GM19351 (cell line): ENCODE measurements at regions not wholly inside any gene's neighbourhood (a gene's known extent, or its start where the extent isn't known, plus 50 kb on each side); places are given as distances from the start of the nearest gene placed in this dataset.
"Not testable (repeated sequence)": the region's sequence is repeated elsewhere in the genome, so short reads cannot be mapped to it uniquely, and the experiment has no call there.

ENCODE experiments used
- ATAC-seq: cut with Tn5 transposase; IDR thresholded peaks from one replicate; pipeline ENCODE4 v1.9.1; 2021; ENCODE audit warnings: mild to moderate bottlenecking, moderate library complexity; ENCODE audit not compliant: unreplicated experiment

DNA sequence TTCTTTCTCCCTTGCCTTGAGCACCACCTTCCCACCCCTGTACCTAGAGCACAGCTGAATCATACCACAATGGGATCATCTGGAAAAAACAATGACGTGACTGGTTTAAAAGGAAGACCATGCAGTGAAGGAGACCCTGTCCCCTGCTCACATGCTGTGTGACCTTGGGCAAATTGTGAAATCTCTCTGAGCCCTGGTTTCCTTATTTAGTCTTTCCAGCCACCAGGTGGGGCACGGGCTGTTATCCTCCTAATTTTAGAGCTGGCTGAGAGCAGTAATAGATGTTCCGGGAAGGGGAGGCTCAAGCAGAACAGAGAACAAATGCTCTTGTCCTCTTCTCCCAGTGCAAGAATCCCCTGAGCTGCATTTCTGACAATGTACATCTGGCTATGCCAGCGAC lies 198.3 kb downstream of the RPS24 start:
- ATAC-seq = no peak

DNA sequence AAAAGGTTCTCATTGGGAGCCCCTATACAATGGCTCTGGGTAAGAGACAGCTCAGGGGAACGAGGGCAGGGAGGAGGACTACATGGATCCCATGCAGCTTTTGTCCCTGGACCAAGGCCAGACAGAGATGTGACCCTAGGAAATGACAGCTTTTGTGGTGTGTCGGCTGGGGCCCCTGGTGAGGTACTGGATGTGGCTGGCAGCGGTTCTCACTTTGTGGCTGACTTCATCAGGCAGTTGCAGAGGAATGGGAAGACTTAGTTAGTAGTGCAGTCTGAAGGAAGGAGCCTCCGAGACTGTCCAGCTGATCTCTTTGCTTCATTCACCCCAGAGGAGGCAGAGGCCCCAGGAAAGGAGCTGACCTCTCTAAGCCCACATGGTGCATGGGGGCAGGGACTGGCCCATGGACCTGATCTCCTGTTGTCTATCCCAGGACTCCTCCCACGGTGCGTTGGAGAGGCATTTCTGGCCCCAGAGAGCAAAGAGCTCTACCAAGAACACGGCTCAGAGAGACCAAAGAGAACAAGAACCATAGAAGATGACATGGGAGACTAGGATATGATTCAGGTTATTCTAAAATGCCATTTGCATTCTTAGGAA lies 202.9 kb downstream of the RPS24 start:
- no peak for ATAC-seq

DNA sequence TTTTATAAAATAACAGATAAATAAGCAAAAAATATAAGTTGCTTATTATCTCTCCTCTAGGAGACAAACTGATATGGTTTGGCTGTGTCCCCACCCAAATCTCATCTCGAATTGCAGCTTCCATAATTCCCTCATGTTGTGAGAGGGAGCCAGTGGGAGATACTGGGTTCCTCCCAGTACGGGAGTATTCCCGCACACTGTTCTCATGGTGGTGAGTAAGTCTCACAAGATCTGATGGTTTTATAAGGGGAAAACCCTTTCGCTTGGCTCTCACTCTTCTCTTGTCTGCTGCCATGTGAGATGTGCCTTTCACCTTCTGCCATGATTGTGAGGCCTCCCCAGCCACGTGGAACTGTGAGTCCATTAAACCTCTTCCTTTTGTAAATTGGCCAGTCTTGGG lies 204.3 kb downstream of the RPS24 start:
- not testable (repeated sequence) for ATAC-seq

DNA sequence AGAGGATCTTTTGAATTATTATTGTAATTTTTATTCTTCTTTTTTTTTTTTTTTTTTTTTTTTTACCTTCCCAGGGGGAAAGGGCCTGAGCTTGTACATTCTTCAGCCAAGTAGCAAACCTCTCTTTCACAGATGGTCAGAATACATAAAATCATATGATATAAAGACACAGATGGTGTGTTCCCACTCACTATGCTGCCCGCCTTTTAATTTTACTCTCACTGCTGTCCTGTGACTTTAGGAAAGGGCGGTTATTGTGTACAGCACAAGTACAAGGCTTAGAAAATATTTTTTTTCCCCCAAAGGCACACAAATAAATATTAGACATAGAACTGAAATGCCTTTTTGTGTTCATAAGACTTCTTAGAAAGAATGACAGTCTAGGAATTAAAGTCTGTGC lies 213.6 kb downstream of the RPS24 start:
- no peak for ATAC-seq

DNA sequence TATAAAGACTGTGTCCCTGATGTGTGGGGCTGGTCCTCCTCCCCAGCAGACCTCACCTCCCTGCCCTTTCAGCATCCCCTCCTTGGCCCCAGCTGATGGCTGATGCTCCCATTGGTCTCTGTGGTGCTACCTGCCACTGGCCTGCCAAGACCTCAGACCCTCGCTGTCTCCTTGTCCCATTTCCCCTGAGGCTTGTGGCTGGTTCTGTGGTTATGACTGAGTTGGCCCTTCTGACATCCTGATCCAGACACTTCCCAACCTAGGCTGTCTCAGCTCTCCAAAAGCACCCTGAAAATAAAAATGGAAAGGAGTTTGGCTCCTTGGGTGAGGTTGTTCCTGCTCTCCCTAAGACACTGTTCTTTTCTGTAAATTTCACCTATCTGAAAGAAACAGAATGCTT lies 214.2 kb downstream of the RPS24 start:
- ATAC-seq = no peak

DNA sequence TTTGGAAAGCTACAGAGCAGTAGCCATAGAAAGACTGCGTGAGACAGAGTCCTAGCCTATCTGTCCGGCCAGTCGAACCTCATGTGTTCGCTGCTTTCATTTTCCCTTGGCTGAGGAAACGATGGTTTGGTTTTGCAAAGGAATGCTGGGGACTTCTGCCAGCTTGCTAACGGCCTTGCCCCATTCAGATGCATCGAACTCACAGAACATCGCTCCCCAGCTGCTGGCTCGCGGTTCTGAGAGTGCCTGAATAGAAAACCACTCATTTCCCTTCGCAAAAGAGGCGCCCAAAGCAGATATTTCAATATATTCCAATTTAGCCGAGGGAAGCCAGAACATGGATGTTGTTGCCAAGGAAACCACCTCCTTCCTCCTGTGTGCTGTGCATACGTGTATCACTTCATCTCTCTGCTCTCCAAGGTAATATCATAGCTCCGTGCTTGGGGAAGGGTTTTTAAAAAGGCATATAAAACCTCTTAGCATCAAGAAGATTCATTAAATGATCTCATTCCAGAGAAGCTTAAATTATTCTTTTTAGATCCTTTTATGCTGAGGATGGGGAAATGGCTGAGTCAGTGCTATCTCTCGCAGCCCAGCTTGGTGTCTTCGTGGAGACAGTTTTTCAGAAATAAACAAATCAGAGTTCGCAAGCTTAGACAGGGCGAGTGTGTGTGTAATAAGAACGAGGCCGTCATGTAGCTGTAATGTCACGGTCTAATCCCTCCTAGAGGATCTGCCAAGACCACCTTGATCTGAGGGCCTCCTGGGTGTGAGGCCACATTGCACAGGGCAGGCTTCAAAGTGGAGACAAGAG lies 215.2 kb downstream of the RPS24 start:
- ATAC-seq = no peak

DNA sequence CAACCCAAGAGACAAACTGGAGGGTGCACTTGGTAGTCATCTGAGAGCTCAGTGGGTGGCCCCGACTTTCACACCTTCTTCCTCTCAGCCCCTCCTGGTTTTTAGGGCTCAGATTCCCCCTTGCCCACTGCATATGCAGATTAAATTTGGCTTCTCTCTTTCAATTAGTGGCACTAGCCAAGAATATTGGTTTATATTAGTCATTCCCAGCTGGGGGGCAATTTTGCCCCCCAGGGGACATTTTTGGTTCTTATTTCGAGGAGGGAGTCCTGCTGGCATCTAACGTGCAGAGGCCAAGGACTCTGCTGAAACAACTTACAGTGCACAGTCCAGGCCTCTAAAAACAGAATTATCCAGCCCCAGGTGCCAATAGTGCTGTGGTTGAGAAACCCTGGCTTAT lies 216.0 kb downstream of the RPS24 start:
- no peak for ATAC-seq

DNA sequence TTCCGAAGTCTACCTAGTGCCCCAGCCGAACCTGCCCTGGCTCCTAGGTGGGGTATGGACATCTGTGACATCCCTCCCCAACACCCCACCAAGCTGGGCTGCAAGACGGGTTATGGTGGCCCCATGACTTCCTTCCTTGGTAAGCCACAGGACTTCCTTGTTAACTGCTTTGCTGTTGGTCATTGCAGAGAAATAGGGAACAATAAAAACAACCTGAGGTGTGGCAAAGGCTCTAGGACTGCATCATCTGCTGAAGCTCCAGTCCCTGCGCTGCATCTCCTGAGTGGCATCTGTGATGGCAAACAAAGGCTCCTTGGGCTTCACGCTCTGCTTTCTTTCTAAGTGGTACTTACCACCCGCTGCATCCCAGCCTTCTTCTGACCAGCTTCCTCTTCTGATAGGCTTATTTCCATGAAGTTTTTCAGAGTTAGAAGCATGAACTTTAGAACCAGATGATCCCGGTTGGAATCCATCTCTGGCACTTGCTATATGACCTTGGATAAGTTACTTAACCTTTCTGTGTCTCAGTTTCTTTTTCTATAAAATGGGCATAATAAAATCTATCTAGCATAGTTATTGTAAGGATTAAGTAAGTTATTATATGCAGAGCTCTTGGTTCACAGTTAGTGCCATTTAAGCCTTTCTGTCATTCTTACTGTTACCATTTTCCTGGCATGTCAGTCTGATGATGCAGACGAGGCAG lies 216.8 kb downstream of the RPS24 start:
- no peak for ATAC-seq

DNA sequence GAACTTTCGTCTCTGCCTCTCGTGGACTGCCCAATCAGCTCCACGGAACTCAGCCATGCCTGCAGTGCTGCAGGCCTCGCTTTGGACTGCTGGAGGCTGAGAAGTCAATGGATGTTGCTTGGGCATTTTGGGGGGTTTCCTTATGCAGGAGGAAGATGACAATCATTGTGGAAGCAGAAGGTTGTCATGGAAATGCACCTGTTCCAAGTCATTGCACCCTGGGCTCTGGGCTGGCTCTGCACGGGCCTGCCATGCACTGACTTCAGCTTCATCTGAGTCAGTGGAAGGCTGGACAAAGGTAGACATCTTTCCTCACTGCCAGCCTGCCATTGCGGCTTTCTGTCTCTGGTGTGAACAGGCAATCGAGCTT lies 217.3 kb downstream of the RPS24 start:
- ATAC-seq = no peak

DNA sequence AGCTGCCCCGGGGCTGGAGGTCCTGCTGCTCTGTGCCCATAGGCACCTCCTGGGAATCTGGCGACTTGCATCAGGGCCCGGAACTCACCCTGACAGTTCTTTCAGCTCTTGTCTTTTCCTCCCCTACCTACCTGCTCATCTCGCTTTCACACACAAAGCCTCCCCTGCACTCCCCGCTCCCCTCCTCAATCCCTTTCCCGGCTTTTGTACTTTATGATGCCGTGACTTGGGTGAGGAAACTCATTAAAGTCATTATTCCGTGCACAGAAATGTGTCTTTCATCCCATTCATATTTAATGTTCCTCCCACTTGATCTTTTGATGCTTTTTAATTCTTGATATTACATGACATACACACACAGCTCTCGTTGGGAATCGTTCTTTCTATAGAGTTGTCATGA lies 218.6 kb downstream of the RPS24 start:
- ATAC-seq = no peak

DNA sequence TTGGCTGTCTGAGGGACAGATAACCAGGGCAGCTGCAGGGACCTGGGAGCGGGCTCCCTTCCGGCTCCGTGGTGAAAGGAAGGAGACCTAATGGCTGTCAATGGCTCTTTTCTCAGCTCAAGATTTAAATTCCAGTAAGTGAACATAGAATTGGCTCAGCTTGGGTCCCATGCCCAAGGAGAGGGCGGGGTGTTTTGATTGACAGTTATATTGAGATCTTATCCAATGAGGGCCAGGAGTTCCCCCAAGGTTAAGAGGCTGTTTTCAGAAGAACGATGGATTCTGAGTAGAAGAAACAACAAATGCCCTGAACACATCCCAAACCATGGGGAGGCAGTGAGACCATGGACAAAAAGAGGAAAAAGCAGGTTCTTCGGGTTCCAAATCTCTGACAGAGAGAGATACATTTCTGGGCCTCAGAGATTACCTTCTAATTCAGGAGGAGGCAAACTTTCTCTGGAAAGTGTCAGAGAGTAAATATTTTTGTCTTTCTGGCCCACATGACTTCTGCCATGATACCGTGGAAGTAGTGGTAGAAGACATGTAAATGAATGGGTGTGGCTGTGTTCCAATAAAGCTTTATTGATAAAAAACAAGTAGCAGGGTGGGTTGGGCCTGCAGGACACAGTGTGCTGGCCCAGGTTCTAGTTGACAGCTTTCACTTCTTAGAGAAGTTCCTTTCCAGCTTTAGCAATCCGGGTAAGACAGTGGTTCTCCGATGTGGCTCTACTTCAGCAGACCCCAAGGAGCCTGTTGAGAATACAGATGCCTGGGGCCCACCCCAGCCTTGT lies 219.6 kb downstream of the RPS24 start:
- ATAC-seq = no peak

DNA sequence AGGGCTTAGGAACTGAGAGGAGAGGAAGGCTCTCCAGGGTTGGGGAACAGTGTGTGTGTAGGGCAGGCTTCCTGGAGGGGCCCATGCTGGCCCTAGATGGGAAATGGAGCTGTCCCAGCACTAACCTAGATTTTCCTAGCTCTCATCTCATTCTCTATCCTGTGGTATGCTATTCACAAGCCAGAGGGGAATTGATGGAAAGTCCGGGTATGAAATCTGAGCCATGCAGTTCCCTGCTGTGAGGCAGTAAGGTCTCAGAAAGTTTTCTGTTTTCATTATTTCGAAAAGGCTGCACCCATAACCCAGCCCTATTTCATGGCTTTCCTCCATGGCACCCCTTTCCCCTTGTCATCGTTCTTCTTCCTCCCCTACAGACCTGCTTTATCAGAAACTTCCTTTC lies 220.3 kb downstream of the RPS24 start:
- ATAC-seq = no peak

DNA sequence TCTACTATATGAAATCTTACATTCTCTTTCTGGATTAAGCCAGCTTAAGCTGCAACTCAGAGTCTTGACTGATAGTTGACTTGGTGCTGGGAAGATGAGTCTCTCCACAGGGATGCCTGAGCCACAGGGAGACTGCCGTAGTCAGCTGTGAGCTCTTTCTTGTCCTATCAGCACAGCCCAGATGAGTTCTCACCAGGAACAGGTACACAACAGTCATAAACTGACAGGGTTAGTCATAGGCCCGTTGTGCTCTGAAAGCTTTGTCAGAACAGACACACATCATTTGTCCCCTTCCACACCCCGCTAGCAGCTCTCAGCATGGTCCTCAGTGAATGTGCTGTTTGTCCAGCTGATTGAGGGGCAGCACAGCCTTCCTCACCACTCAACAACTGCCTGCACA lies 221.6 kb downstream of the RPS24 start:
- ATAC-seq = no peak

DNA sequence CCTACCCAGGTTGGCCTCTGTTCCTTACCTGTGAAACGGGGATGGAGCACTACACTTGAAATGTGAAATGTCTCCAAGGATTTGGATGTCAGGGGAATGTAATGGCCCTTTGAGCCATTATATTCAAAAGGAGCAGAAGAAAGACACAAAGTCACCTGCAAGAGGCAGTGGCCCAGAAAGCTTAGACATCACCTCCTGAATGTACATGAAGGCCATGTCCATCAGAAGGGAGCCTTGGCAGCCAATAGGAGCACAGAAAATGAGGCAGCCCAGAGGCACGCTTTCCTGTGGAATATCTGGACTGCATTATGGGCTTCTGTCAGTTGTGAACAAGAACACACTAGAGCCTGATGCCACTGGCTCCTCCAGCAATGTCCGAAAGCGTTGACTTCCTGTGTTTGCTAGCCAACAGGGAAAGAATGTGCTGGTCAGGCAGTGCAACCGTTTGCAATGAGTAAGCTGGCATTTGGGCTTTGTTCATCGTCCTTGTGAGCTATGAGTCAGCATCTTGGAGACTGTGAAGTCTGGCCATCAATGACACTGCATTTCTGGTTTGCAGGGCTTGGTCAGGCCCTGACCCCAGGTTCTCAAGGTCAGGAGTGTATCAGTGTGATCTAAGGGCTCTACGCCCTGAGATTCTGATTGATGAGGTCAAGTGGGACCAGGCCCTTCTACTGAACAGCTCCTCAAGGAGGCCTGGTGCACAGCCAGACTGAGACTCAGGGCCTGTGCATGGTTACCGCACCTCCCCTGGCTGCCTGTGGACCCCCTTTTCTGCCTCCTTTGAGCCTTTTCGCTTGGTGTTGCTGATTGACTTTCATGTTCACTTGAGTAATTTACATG lies 222.4 kb downstream of the RPS24 start:
- no peak for ATAC-seq

DNA sequence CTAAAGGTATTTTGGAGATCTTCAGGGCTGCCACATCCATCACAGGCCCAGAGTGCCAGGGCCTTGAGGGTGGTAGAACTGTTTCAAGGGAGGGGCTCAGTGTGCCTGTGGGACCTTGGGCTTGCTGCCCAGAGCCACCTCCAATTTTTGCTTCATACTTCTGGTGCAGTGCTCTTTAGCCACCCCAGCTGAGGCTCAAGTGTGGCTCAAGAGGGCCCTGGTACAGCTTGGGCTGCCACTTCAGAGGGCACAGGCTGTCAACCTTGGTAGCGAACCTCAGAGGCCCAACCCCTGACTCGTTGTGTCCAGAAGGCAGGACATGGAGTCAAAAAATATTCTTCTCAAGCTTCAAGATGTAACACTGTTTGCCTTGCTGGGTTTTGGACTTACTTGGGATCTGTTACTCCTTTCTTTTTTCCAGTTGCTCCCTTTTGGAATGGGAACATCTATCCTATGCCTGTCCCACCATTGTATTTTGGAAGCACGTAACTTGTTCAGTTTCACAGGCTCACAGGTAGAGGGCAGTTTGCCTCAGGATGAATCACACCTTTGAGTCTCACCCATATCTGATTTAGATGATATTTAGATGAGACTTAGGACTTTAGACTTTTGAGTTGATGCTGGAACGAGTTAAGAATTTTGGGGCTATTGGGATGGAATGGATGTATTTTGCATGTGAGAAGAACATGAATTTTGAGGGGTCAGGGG lies 224.8 kb downstream of the RPS24 start:
- no peak for ATAC-seq

DNA sequence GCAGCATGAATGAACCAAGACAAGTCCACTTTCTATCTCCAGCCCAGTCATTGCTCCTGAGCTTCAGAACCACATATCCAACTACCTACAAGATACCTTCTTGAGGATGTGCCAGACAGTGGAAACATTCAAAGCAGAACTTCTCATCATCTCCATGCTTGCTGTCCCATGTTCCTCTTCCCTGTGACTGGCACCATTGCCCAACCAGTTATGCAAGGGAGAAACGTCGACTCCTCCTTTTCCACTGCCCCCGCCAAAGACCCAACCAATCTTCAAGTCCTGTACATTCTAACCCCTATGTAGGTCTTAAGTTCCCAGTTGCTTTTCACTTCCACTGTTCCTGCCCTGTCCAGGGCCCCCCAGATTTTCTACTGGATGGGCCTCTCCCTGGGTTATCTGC lies 225.7 kb downstream of the RPS24 start:
- ATAC-seq = no peak

DNA sequence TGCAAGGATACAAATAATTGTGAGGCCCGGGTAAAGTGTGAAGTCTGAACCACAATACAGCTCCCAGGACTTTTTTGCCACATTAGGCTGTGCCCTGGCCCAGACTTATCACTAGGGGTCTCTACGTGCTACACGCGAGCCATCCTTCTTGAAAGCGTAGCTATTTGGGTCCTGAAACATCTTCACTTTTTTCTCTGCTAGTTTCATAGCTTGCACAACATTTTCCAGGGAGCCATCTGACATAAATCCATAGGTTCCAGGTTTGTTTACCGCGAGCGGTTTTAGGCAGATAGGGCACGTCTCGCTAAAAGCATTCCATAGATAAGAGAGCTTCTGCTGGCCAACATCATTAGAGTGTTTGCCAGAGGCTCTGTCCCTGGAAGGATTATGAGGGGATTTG lies 226.5 kb downstream of the RPS24 start:
- no peak for ATAC-seq

DNA sequence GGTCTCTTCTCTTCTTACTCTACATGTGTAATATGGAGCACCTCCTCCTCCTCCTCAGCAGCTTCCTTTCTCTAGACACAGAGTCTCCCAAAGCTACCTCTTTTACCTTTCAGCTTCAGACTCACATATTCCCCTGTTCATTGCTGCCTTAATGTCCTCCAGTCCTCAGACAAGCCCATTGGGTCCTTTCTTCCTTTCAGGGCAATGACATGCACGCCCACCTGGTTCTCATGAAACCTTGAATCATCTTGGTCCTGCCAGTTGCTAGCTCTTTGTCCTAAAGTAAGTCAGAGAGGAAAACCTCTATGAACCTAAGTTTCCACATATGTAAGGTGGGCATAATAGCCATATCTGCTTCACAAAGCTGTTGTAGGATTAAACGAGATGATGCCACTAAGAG lies 227.0 kb downstream of the RPS24 start:
- no peak for ATAC-seq

DNA sequence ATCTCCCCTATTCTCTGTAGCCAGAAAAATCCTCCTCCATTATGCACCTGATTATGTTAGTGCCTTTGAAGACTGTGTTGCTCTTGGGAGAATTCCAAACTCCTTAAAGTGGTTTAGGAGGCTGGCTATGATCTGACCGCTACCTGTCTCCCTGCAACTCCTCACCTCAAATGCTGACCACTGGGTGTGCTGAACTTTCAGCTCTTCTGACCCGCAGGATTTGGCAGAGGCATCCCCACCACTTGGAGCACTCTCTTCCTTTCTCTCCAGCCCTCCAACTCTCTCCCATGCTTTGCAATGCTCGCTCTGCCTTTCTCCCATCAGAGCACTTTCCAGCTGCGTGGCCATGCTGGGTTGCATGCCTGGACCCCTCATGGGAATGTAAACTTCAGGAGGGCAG lies 227.6 kb downstream of the RPS24 start:
- ATAC-seq = no peak

DNA sequence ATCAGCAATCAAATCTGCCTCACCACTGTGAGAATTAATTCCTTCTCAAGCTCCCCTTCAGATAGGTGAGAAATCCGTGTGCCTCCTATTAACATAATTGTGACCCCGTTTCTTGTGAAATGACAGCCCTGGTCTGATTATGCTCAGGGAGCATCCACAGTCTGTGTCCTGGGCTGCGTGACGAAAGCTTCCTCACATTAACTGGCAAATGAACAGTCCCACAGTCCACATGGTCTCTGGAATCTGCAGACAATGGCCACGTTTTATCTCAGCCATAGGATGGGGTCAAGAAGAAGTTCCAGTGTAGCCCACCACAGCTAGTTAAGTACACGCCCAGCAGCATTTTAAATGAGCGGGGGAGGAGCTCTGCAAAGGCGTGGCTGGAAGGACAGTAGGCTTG lies 229.2 kb downstream of the RPS24 start:
- no peak for ATAC-seq
